HCT116 (cell line): ENCODE measurements at regions not wholly inside any gene's neighbourhood (a gene's known extent, or its start where the extent isn't known, plus 50 kb on each side); places are given as distances from the start of the nearest gene placed in this dataset.

Source experiments
- ATAC-seq: fragments of 200-7000 bp; cut with Tn5 transposase; 2 replicates; pipeline ENCODE4 v1.9.1; 2020; ENCODE audit warnings: mild to moderate bottlenecking, moderate library complexity
- BruUV-seq: library from RNA; stranded (reverse); fragments of 400-500 nt; replicated peaks from 2 replicates; lab custom pipeline; 2021; lab: Mats Ljungman, UMichigan
- CTCF ChIA-PET: fragments of 300-600 bp; sonication (Branson Sonifier 250); formaldehyde crosslinking; loops from one replicate; lab custom pipeline; 2021; ENCODE audit warnings: antibody characterized with exemption; lab: Charles Lee
- POLR2A ChIA-PET: fragments of 300-600, 350-600 bp; sonication (Branson Sonifier 250); formaldehyde crosslinking; loops from one replicate; lab custom pipeline; 2021; ENCODE audit warnings: antibody characterized with exemption; lab: Charles Lee
- RAD21 ChIA-PET, 2 experiments: fragments of 300-600 bp; sonication (Branson Sonifier 250); formaldehyde crosslinking; loops; one replicate each; lab custom pipeline; 2023; ENCODE audit warnings: low total read pairs in 2 of 2; ENCODE audit not compliant: uncharacterized antibody in 2 of 2, unreplicated experiment in 2 of 2, low non-redundant PET in 1 of 2; lab: Charles Lee
- DNase-seq: peaks from one replicate; pipeline ENCODE4 v3.0.0-alpha.2; 2010; ENCODE audit warnings: low read depth, low spot score
- H2AFZ ChIP-seq: fragments of 200-600 bp; shearing (Covaris generic), sonication (generic); 2 replicates; pipeline ENCODE4 v1.6.1; 2017; ENCODE audit warnings: low read depth, mixed run types, mixed read lengths, antibody characterized with exemption, low read length; ENCODE audit not compliant: poor library complexity, severe bottlenecking
- H3K27ac ChIP-seq: 2 replicates; pipeline ENCODE4 v1.5.1; 2012; ENCODE audit warnings: low read depth, low read length
- H3K27me3 ChIP-seq: fragments of 200-600 bp; sonication (generic); 2 replicates; pipeline ENCODE4 v1.6.1; 2016; ENCODE audit warnings: mixed run types, low read length, mixed read lengths; ENCODE audit not compliant: insufficient read depth
- H3K36me3 ChIP-seq, 2 experiments: fragments of 200-500 bp in 1 of 2; fragments of 200-600 bp in 1 of 2; sonication (Bioruptor generic) in 1 of 2; sonication (generic) in 1 of 2; 2 replicates each; pipeline versions ENCODE4 v1.5.1 to v1.6.1; 2014 to 2016; ENCODE audit warnings: low read length in 2 of 2, inconsistent platforms in 1 of 2, mixed read lengths in 1 of 2, mixed run types in 1 of 2; ENCODE audit not compliant: insufficient read depth in 2 of 2, control insufficient read depth in 1 of 2
- H3K4me1 ChIP-seq, 2 experiments: fragments of 200-600 bp in 1 of 2; sonication (generic) in 1 of 2; 2 replicates each; pipeline versions ENCODE4 v1.5.1 to v1.6.1; 2012 to 2017; ENCODE audit warnings: low read length in 2 of 2, inconsistent platforms in 1 of 2, mild to moderate bottlenecking in 1 of 2, mixed read lengths in 1 of 2, mixed run types in 1 of 2, moderate library complexity in 1 of 2; ENCODE audit not compliant: insufficient read depth in 2 of 2, control insufficient read depth in 1 of 2
- H3K4me2 ChIP-seq: fragments of 200-600 bp; sonication (generic); 2 replicates; pipeline ENCODE4 v1.6.1; 2017; ENCODE audit warnings: mixed run types, low read length, mixed read lengths
- H3K4me3 ChIP-seq, 2 experiments: fragments of 200-600 bp in 1 of 2; sonication (generic) in 1 of 2; replicated peaks in 1 of 2; 2 replicates each; pipeline ENCODE4 v1.5.1; 2011 to 2016; ENCODE audit warnings: low read length in 2 of 2, control low read depth in 1 of 2, low read depth in 1 of 2, mild to moderate bottlenecking in 1 of 2, mixed read lengths in 1 of 2, mixed run types in 1 of 2
- H3K79me2 ChIP-seq: fragments of 200-600 bp; sonication (generic); 2 replicates; pipeline ENCODE4 v1.6.1; 2017; ENCODE audit warnings: mild to moderate bottlenecking, mixed run types, low read length, moderate library complexity, mixed read lengths; ENCODE audit not compliant: insufficient read depth
- H3K9ac ChIP-seq: fragments of 200-600 bp; sonication (generic); 2 replicates; pipeline ENCODE4 v1.6.1; 2016; ENCODE audit warnings: low read length, mixed read lengths
- H3K9me2 ChIP-seq: fragments of 200-600 bp; sonication (generic), shearing (Covaris generic); 2 replicates; pipeline ENCODE4 v1.6.1; 2017; ENCODE audit warnings: mixed run types, mild to moderate bottlenecking, moderate library complexity; ENCODE audit not compliant: insufficient read depth
- H3K9me3 ChIP-seq, 2 experiments: fragments of 200-500 bp in 1 of 2; fragments of 200-600 bp in 1 of 2; sonication (Bioruptor generic) in 1 of 2; sonication (generic) in 1 of 2; 2 replicates each; pipeline ENCODE4 v1.6.1; 2014 to 2017; ENCODE audit warnings: low read length in 2 of 2, mixed read lengths in 2 of 2, inconsistent platforms in 1 of 2, low read depth in 1 of 2, mild to moderate bottlenecking in 1 of 2, mixed run types in 1 of 2, moderate library complexity in 1 of 2; ENCODE audit not compliant: control insufficient read depth in 1 of 2, insufficient read depth in 1 of 2
- H4K20me1 ChIP-seq: fragments of 200-600 bp; sonication (generic), shearing (Covaris generic); 2 replicates; pipeline ENCODE4 v1.6.1; 2017; ENCODE audit warnings: mixed run types, mild to moderate bottlenecking, moderate library complexity; ENCODE audit not compliant: insufficient read depth
- CBX3 ChIP-seq: IDR thresholded peaks from 2 replicates; pipeline ENCODE4 v1.6.1; 2012; ENCODE audit warnings: low read depth
- CEBPB ChIP-seq: IDR thresholded peaks from 2 replicates; pipeline ENCODE4 v1.6.1; 2012; ENCODE audit warnings: low read depth
- ELF1 ChIP-seq: IDR thresholded peaks from 2 replicates; pipeline ENCODE4 v1.6.1; 2012; ENCODE audit warnings: low read depth, borderline replicate concordance
- EZH2 ChIP-seq: fragments of 200-600 bp; sonication (generic); IDR thresholded peaks from 2 replicates; pipeline ENCODE4 v1.6.1; 2017; ENCODE audit warnings: antibody characterized with exemption, mixed run types
- EZH2phosphoT487 ChIP-seq: fragments of 200-600 bp; IDR thresholded peaks from 2 replicates; pipeline ENCODE4 v1.6.1; 2018; ENCODE audit warnings: antibody characterized with exemption, borderline replicate concordance
- FOSL1 ChIP-seq: IDR thresholded peaks from 2 replicates; pipeline ENCODE4 v1.6.1; 2012; ENCODE audit warnings: low read depth
- JUND ChIP-seq: IDR thresholded peaks from 2 replicates; pipeline ENCODE4 v1.6.1; 2012
- POLR2A ChIP-seq: IDR thresholded peaks from 2 replicates; pipeline ENCODE4 v1.7.0; 2011; ENCODE audit warnings: borderline replicate concordance; ENCODE audit not compliant: insufficient read depth, insufficient read length; ENCODE audit errors: extremely low read depth
- POLR2AphosphoS5 ChIP-seq: IDR thresholded peaks from 2 replicates; pipeline ENCODE4 v1.6.1; 2011; ENCODE audit warnings: mild to moderate bottlenecking, low read depth, low read length, moderate library complexity
- RAD21 ChIP-seq: IDR thresholded peaks from 2 replicates; pipeline ENCODE4 v1.6.1; 2012; ENCODE audit warnings: low read depth, mild to moderate bottlenecking
- SIN3A ChIP-seq: IDR thresholded peaks from 2 replicates; pipeline ENCODE4 v1.6.1; 2012; ENCODE audit warnings: low read depth
- SP1 ChIP-seq: IDR thresholded peaks from 2 replicates; pipeline ENCODE4 v1.6.1; 2012; ENCODE audit warnings: low read depth
- TCF7L2 ChIP-seq: IDR thresholded peaks from 2 replicates; pipeline ENCODE4 v1.7.0; 2011; ENCODE audit warnings: borderline replicate concordance, inconsistent platforms; ENCODE audit not compliant: insufficient read depth, insufficient read length; ENCODE audit errors: extremely low read depth
- YY1 ChIP-seq: IDR thresholded peaks from 2 replicates; pipeline ENCODE4 v1.6.1; 2011; ENCODE audit warnings: low read length, low read depth, moderate library complexity, mild to moderate bottlenecking; ENCODE audit not compliant: insufficient replicate concordance; ENCODE audit errors: extremely low read depth
- ZFX ChIP-seq: fragments of 450-650 bp; IDR thresholded peaks from 2 replicates; pipeline ENCODE4 v1.6.1; 2017
- ZNF274 ChIP-seq: fragments of 200-500 bp; sonication (Bioruptor generic); IDR thresholded peaks from 2 replicates; pipeline ENCODE4 v1.6.1; 2014; ENCODE audit warnings: mild to moderate bottlenecking, low read depth, low read length, inconsistent platforms
- intact Hi-C: fragments of 100-400 bp; cut with micrococcal nuclease; formaldehyde crosslinking; loops from 2 replicates; pipeline ENCODE4 v1.10.0; 2022
- TF ChIP-seq, protein P1 (sequence below): IDR thresholded peaks from 2 replicates; pipeline ENCODE4 v1.6.1; 2012
- TF ChIP-seq, protein P2 (sequence below): IDR thresholded peaks from 2 replicates; pipeline ENCODE4 v1.6.1; 2012; ENCODE audit warnings: low read depth
- TF ChIP-seq, protein P3 (sequence below): IDR thresholded peaks from 2 replicates; pipeline ENCODE4 v1.6.1; 2011; ENCODE audit warnings: mild to moderate bottlenecking, low read length, moderate library complexity; ENCODE audit not compliant: insufficient replicate concordance; ENCODE audit errors: extremely low read depth
- TF ChIP-seq, protein P4 (sequence below), 3 experiments: fragments of 200-600 bp in 1 of 3; sonication (generic) in 1 of 3; IDR thresholded peaks in 2 of 3; conservative IDR thresholded peaks in 1 of 3; 2 replicates each; pipeline ENCODE4 v1.5.1; 2012 to 2017; ENCODE audit warnings: low read depth in 2 of 3, low read length in 2 of 3, antibody characterized with exemption in 1 of 3, borderline replicate concordance in 1 of 3, control low read depth in 1 of 3, mild to moderate bottlenecking in 1 of 3, mixed read lengths in 1 of 3, mixed run types in 1 of 3, moderate library complexity in 1 of 3; ENCODE audit not compliant: insufficient read depth in 1 of 3

DNA sequence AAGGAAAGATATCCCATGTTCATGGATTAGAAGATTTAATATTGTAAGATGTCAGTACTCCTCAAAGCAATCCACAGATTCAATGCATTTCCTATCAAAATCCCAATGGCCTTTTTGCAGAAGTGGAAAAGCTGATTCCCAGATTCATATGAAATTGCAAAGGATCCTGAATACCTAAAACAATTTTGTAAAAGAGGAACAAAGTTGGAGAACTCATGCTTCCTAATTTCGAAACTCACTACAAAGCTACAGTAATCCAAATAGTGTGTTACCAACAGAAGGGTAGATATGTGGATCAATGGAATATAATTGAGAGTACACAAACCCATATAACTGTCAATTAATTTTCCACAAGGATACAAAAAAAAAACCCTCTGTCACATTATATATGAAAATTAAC, 154.3 kb upstream of the ZNF618 start:
- no peak for DNase-seq
- Histone ChIP-seq H3K4me2 (no peak overlapping the region), H3K9me3 (no peaks in the 10 kb centered on the region), H3K9ac (no peak overlapping the region), H2AFZ (no peak overlapping the region), H3K36me3 (no peaks in the 10 kb centered on the region), H3K4me3 (no peak overlapping the region), H3K79me2 (no peaks in the 10 kb centered on the region), H3K4me1 (no peaks in the 10 kb centered on the region), H3K27me3 (no peaks in the 10 kb centered on the region), H4K20me1 (no peaks in the 10 kb centered on the region), H3K27ac (no peak overlapping the region), H3K9me2 (no peaks in the 10 kb centered on the region)
- intact Hi-C loops: no loop called here
- ChIA-PET RAD21 (no interaction called here), CTCF (no interaction called here), POLR2A (no interaction called here)
- TF ChIP-seq TCF7L2 (no peak), CBX3 (no peak), JUND (no peak), SIN3A (no peak), SP1 (no peak), FOSL1 (no peak), ZFX (no peak), ELF1 (no peak), ZNF274 (no peak), RAD21 (no peak), EZH2 (no peak), CEBPB (no peak), YY1 (no peak), EZH2phosphoT487 (no peak), POLR2A (no peak), POLR2AphosphoS5 (no peak)
- TF ChIP-seq, protein P1, sequence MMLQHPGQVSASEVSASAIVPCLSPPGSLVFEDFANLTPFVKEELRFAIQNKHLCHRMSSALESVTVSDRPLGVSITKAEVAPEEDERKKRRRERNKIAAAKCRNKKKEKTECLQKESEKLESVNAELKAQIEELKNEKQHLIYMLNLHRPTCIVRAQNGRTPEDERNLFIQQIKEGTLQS: no peak
- TF ChIP-seq, protein P2, sequence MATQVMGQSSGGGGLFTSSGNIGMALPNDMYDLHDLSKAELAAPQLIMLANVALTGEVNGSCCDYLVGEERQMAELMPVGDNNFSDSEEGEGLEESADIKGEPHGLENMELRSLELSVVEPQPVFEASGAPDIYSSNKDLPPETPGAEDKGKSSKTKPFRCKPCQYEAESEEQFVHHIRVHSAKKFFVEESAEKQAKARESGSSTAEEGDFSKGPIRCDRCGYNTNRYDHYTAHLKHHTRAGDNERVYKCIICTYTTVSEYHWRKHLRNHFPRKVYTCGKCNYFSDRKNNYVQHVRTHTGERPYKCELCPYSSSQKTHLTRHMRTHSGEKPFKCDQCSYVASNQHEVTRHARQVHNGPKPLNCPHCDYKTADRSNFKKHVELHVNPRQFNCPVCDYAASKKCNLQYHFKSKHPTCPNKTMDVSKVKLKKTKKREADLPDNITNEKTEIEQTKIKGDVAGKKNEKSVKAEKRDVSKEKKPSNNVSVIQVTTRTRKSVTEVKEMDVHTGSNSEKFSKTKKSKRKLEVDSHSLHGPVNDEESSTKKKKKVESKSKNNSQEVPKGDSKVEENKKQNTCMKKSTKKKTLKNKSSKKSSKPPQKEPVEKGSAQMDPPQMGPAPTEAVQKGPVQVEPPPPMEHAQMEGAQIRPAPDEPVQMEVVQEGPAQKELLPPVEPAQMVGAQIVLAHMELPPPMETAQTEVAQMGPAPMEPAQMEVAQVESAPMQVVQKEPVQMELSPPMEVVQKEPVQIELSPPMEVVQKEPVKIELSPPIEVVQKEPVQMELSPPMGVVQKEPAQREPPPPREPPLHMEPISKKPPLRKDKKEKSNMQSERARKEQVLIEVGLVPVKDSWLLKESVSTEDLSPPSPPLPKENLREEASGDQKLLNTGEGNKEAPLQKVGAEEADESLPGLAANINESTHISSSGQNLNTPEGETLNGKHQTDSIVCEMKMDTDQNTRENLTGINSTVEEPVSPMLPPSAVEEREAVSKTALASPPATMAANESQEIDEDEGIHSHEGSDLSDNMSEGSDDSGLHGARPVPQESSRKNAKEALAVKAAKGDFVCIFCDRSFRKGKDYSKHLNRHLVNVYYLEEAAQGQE: no peak
- TF ChIP-seq, protein P3, sequence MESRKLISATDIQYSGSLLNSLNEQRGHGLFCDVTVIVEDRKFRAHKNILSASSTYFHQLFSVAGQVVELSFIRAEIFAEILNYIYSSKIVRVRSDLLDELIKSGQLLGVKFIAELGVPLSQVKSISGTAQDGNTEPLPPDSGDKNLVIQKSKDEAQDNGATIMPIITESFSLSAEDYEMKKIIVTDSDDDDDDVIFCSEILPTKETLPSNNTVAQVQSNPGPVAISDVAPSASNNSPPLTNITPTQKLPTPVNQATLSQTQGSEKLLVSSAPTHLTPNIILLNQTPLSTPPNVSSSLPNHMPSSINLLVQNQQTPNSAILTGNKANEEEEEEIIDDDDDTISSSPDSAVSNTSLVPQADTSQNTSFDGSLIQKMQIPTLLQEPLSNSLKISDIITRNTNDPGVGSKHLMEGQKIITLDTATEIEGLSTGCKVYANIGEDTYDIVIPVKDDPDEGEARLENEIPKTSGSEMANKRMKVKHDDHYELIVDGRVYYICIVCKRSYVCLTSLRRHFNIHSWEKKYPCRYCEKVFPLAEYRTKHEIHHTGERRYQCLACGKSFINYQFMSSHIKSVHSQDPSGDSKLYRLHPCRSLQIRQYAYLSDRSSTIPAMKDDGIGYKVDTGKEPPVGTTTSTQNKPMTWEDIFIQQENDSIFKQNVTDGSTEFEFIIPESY: no peak
- TF ChIP-seq, protein P4, sequence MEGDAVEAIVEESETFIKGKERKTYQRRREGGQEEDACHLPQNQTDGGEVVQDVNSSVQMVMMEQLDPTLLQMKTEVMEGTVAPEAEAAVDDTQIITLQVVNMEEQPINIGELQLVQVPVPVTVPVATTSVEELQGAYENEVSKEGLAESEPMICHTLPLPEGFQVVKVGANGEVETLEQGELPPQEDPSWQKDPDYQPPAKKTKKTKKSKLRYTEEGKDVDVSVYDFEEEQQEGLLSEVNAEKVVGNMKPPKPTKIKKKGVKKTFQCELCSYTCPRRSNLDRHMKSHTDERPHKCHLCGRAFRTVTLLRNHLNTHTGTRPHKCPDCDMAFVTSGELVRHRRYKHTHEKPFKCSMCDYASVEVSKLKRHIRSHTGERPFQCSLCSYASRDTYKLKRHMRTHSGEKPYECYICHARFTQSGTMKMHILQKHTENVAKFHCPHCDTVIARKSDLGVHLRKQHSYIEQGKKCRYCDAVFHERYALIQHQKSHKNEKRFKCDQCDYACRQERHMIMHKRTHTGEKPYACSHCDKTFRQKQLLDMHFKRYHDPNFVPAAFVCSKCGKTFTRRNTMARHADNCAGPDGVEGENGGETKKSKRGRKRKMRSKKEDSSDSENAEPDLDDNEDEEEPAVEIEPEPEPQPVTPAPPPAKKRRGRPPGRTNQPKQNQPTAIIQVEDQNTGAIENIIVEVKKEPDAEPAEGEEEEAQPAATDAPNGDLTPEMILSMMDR (IDR thresholded peaks at IDR 0.05 in 2 of 3, conservative IDR thresholded peaks at IDR 0.05 in 1 of 3; ENCODE audit: borderline replicate concordance in 1 of 3, insufficient read depth in 1 of 3, low read depth in 2 of 3, low read length in 2 of 3): no peak
- no TSS peak for BruUV-seq
- ATAC-seq: no peak
